DMS114 treated with DMSO at 0.1 percent for 48 hours (cell line): ENCODE measurements at regions not wholly inside any gene's neighbourhood (a gene's known extent, or its start where the extent isn't known, plus 50 kb on each side); places are given as distances from the start of the nearest gene placed in this dataset.
"Not testable (repeated sequence)": the region's sequence is repeated elsewhere in the genome, so short reads cannot be mapped to it uniquely, and the experiment has no call there.

Experiments used
- DNase-seq: peaks from one replicate; lab custom pipeline; 2025; ENCODE audit not compliant: unreplicated experiment; lab: John Stamatoyannopoulos, UW

GRCh38 chr20:19025430-19026120 is 186.9 kb upstream of the SLC24A3 start:
- DNase-seq = no peak

DNA sequence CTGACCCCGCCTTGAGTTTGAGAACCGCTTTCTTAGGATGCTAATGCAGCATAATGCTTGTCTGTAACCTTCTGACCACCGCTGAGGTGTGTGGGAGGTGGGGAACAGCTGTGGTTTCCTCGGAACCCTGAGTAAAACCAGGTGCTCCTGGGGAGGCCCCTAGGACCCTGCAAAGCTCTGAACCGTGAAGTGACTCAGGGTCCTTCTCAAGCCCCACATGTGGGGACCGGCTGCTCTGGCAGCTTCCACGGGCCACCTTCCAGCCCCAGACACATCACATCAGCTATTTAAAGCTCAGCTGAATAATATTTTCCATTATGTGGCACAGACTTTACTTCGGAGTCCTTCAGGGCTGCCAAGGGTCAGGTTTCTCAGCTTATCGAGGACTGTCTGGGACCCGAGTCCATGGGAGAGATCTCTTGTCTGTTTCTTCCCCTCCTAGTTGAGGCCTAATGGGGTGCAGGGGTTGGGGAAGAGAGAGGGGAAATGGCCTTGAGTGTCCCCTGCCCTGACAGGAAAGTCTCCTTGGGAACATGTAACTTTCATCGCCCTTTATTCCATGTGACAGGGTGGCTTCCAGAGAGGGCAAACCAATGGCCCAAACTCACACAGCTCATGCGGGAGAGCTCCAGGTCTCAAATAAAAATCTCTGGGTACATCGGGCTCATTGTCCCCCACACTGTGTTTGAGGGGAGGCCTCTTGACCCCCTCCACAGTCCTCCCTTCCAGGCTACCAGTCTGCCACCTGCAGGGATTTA is 186.1 kb upstream of the SLC24A3 start:
- DNase-seq = no peak

DNA sequence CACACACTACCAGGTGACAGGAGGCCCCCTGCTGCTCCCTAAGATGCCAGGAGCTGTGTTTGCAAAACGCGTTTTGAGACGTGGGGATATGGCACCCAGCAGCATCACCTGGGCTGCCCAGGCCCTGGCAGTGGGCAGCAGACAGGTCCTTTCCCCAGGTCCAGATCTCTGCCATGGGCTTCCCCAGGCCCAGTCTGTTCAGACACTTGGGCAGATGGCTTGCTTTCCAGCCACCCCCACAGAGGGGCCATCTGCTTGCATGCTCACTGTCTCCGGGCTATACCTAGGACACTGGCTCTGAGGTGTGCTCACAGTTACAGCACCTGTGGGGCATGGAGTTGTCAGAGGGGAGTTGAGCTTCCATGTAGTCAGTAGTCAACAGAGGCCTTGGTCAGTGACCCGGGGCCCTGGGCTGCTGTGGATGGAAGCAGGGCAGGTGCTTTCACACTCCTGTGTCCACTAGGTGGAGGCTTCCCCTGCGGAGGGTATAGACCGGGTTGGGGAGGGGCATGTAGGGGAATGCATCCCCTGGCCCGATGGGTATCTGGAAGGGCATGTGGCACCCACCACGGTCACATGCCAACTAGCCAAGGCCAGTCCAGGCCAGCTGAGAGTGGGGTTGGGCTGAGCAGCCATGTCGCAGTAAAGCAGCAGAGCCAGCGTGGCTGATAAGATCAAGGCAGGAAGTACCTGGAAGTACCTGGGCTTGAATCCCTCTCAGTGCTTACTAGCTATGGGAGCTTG is 185.4 kb upstream of the SLC24A3 start:
- no peak for DNase-seq

DNA sequence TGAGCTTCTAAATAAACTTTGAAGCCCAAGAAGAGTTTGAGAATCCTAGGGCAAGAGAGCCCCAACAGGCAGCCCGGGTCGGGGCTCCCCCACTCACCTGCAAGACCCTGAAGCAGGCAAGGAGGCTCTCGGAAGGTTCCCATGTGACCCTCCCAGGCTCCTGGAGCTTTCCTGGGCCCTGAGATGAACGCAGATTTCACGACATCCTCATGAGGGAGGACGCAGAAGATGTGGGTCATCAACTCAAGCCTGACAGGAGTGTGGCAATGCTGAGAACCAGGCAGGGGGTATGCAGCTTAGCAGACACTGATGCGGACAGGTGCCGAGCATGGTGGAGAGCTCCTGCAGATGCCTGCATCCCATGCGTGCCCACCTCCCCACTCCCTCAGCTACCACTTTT is 184.5 kb upstream of the SLC24A3 start:
- DNase-seq = no peak

DNA sequence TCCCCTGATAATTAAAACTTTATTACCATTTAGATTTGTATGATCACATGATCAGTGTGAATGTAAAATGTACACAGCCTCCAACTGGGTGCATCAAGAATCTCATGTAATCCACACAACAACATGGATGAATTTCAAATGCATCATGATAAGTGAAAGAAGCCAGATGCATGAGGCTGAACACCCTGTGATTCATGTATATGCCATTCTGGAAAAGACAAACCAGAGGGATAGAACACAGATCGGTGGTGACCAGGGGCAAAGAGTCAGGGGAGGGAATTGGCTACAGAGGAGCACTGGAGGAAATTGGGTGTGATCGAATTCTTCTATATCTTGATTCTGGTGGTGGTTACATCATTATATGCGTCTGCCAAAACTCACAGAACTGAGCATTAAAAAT is 170.7 kb upstream of the SLC24A3 start:
- DNase-seq = no peak

DNA sequence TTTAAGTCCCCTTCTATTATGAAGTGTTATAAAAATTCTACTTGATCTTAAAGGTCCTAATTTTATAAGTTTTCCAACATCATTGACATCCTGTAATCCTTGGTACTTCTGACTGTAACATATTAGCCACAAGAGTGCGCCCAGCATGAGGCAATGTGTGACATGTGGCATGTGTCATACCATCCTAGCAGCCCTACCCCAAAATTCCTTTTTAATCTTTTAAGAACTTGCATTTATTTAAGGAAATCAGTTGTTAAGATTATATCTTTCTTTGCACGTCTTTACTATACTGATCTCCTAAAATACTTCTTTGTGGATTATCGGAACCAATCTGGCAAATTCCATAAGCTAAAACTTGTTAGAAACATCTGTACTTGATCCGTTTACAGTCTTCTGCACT is 167.1 kb upstream of the SLC24A3 start:
- DNase-seq = no peak

GRCh38 chr20:19047040-19047950 is 165.1 kb upstream of the SLC24A3 start:
- DNase-seq = no peak

DNA sequence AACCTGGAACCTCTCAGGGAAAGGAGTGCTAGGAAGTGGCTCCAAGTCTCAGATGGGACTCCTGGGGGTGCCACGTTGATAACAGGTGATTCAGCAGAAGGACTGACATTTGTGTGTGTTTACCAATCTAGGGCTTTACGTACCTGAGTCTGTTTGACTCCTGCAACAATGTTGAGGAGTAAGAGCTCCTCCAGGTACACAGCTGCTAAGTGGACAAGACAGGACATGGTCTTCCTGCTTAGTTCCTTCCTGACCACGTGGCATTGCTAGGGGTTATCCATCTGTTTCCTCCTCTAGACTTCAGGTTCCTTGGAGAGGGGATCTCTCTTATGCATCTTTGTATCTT is 164.5 kb upstream of the SLC24A3 start:
- DNase-seq = no peak

DNA sequence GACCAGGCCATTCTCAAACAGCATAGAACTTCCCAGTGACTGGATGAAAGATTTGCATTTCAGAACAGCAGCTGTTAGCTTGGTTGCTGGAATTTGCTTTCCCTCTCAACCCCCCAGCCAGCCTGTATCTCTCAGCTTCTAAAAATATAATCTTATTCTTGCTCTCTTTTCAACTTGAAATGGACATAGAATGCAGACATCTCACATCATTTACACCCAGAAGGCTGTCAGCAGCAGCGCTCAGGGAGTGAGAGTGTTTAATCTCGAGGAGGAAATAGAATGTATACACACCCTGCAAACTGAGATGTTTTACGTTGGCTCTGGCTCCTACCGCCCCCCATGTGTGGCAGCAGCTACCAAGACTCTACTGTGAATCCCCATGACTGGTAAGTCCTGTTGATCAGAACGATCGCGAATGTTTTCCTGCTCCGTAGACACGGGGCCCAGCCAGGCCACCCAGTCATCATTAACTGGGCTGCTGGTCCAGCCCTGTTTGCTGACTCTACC is 163.4 kb upstream of the SLC24A3 start:
- no peak for DNase-seq

- no peak for DNase-seq
Observed at GRCh38 chr20:19049514-19049913, 162.9 kb upstream of the SLC24A3 start.

GRCh38 chr20:19056909-19057308 is 155.5 kb upstream of the SLC24A3 start:
- DNase-seq = no peak

DNA sequence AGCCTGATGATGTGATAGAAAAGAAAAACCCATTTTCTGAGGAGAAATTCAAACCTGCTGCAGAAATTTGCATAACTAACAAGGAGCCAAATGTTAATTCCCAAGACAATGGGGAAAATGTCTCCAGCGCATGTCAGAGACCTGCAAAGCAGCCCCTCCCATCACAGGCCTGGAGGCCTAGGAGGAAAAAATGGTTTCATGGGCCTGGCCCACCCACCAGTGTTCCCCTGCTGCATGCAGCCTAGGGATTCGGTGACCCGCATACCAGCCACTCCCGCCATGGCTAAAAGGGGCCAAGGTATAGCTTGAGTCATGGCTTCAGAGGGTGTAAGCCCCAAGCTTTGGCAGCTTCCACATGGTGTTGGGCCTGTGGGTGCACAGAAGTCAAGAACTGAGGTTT is 147.7 kb upstream of the SLC24A3 start:
- not testable (repeated sequence) for DNase-seq

DNA sequence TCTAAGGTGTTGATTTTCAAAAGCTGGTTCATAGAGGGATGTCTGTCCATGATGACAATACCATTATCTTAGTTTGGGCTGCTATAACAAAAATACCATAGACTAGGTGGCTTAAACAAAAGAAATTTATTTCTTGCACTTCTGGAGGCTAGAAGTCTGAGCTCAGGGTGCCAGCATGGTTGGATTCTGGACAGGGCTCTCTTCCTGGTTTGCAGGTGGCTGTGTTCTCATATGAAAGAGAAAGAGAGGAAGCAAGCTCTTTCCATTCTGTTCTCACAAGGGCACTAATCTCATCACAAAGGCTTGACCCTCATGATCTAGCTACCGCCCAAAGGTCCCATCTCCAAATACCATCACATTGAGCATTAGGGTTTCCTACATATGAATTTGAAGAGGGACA is 144.5 kb upstream of the SLC24A3 start:
- no peak for DNase-seq

DNA sequence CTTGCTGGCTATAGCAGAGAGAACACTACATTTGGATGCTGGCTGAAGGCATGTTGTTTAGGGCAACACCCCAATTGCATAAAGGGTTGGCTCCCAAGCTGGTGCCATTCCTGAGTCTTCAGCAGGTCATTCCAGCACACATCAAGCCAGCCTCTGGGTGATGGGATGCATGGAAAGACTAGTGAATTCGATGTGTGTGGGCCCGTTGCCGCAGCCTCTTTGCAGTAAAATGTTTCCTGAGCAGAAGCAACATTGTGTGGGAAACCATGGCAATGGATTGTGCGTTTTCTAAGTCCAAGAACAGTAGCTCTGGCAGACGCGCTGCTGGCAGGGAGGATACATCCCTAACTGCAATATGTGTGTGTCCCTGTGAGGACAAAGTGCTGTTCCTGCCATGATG is 142.4 kb upstream of the SLC24A3 start:
- DNase-seq = no peak

GRCh38 chr20:19070681-19071445 is 141.6 kb upstream of the SLC24A3 start:
- DNase-seq = no peak

- DNase-seq = no peak
Observed at GRCh38 chr20:19071446-19071725, 141.1 kb upstream of the SLC24A3 start.

DNA sequence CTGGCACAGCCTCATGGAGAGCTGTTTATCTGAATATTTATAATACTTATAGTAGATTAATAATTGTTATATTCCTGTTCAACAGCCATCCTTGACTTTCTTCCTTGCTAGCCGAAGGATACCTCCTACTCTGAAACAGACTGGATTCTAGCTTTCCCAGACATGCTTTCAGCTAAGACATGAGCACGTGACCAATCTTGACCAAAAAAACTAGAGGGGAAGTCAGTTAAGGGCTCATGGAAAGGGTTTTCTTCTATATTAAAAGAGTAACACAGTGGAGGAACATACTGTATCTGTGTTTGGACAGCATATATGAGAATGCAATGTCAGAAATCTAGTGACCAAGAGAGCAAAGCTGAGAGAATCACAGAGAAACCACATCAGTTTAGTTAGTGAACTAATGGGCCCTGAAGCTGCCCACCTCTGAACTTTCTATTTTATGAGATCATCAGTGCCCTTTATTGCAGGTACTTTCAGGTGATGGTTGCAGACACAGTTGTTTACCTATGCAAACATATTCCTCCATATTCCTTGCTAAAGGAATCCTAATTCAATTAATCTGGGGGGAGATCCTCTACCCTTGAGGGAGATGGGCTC is 140.4 kb upstream of the SLC24A3 start:
- DNase-seq = no peak

GRCh38 chr20:19072988-19073387 is 139.5 kb upstream of the SLC24A3 start:
- no peak for DNase-seq

- no peak for DNase-seq
Observed at GRCh38 chr20:19073584-19074218, 138.7 kb upstream of the SLC24A3 start.

GRCh38 chr20:19074356-19074755 is 138.1 kb upstream of the SLC24A3 start:
- DNase-seq = no peak
